B cell (primary cell): ENCODE measurements at regions not wholly inside any gene's neighbourhood (a gene's known extent, or its start where the extent isn't known, plus 50 kb on each side); places are given as distances from the start of the nearest gene placed in this dataset.

ENCODE experiments used
- CTCF ChIP-seq: fragments of 200-600 bp; IDR thresholded peaks from one replicate; pipeline ENCODE4 v1.8.0; 2022; ENCODE audit warnings: antibody characterized with exemption, mild to moderate bottlenecking
- EZH2 ChIP-seq: IDR thresholded peaks from 2 replicates; pipeline ENCODE4 v1.6.1; 2012; ENCODE audit warnings: borderline replicate concordance, low read depth, mild to moderate bottlenecking, moderate library complexity, low read length; ENCODE audit not compliant: insufficient read depth, poor library complexity, severe bottlenecking

GRCh38 chr6:50102676-50103075 lies 52.9 kb upstream of the DEFB112 start:
- TF ChIP-seq EZH2 (no peak), CTCF (no peak)
